Left hindlimb (tissue), 1 donor: ENCODE measurements at regions not wholly inside any gene's neighbourhood (a gene's known extent, or its start where the extent isn't known, plus 50 kb on each side); places are given as distances from the start of the nearest gene placed in this dataset.

ENCODE experiments used
- DNase-seq: peaks from one replicate; pipeline ENCODE4 v3.0.0-alpha.2; 2018

- DNase-seq, result no peak
Observed at GRCh38 chr14:29126865-29127264, 360.3 kb downstream of the FOXG1 start.

GRCh38 chr14:29140016-29140415 lies 373.4 kb downstream of the FOXG1 start:
- no peak for DNase-seq

- DNase-seq, result no peak
Observed at GRCh38 chr14:29144621-29145020, 378.0 kb downstream of the FOXG1 start.

GRCh38 chr14:29148221-29148620 lies 381.6 kb downstream of the FOXG1 start:
- DNase-seq, result no peak

GRCh38 chr14:29149798-29150197 lies 383.2 kb downstream of the FOXG1 start:
- no peak for DNase-seq

GRCh38 chr14:29150659-29151058 lies 384.1 kb downstream of the FOXG1 start:
- no peak for DNase-seq

- no peak for DNase-seq
Observed at GRCh38 chr14:29156096-29156495, 389.5 kb downstream of the FOXG1 start.

GRCh38 chr14:29161593-29161992 lies 395.0 kb downstream of the FOXG1 start:
- no peak for DNase-seq

GRCh38 chr14:29163109-29163508 lies 396.5 kb downstream of the FOXG1 start:
- DNase-seq, result no peak

GRCh38 chr14:29165431-29165830 lies 398.8 kb downstream of the FOXG1 start:
- no peak for DNase-seq

GRCh38 chr14:29166507-29166906 lies 399.9 kb downstream of the FOXG1 start:
- no peak for DNase-seq

- no peak for DNase-seq
Observed at GRCh38 chr14:29168149-29168548, 401.6 kb downstream of the FOXG1 start.

GRCh38 chr14:29169408-29169807 lies 402.8 kb downstream of the FOXG1 start:
- DNase-seq, result no peak

- no peak for DNase-seq
Observed at GRCh38 chr14:29175706-29176105, 409.1 kb downstream of the FOXG1 start.

GRCh38 chr14:29176876-29177275 lies 410.3 kb downstream of the FOXG1 start:
- no peak for DNase-seq

- no peak for DNase-seq
Observed at GRCh38 chr14:29178971-29179370, 412.4 kb downstream of the FOXG1 start.

- DNase-seq, result no peak
Observed at GRCh38 chr14:29191092-29191491, 424.5 kb downstream of the FOXG1 start.

GRCh38 chr14:29197557-29197956 lies 431.0 kb downstream of the FOXG1 start:
- no peak for DNase-seq

- DNase-seq, result no peak
Observed at GRCh38 chr14:29205658-29206057, 439.1 kb downstream of the FOXG1 start.

- DNase-seq, result no peak
Observed at GRCh38 chr14:29215853-29216252, 449.3 kb downstream of the FOXG1 start.

GRCh38 chr14:29216268-29217232 lies 450.0 kb downstream of the FOXG1 start:
- no peak for DNase-seq

GRCh38 chr14:29217813-29218450 lies 451.3 kb downstream of the FOXG1 start:
- no peak for DNase-seq

GRCh38 chr14:29220072-29220471 lies 453.5 kb downstream of the FOXG1 start:
- DNase-seq, result no peak

GRCh38 chr14:29220566-29220965 lies 454.0 kb downstream of the FOXG1 start:
- no peak for DNase-seq
